GM18951 (cell line): ENCODE measurements at regions not wholly inside any gene's neighbourhood (a gene's known extent, or its start where the extent isn't known, plus 50 kb on each side); places are given as distances from the start of the nearest gene placed in this dataset.

ENCODE experiments used
- POLR2A ChIP-seq: IDR thresholded peaks from 4 replicates; pipeline ENCODE4 v1.6.1; 2011; ENCODE audit warnings: mild to moderate bottlenecking; ENCODE audit not compliant: insufficient read length, insufficient read depth; ENCODE audit errors: extremely low read depth
- in situ Hi-C: fragments of 300-500 bp; cut with MboI; formaldehyde crosslinking; loops from one replicate; pipeline ENCODE4 v1.12.0; 2022; ENCODE audit warnings: low sequenced_read_pairs, mixed read lengths, inconsistent platforms; ENCODE audit not compliant: unreplicated experiment

- no peak for TF ChIP-seq POLR2A
- in situ Hi-C loops = no loop called here
Measured at GRCh38 chr12:13288501-13288900, 92.0 kb downstream of the EMP1 start.

GRCh38 chr12:13283867-13284266, 87.3 kb downstream of the EMP1 start:
- TF ChIP-seq POLR2A = no peak
- in situ Hi-C loops = no loop called here

DNA sequence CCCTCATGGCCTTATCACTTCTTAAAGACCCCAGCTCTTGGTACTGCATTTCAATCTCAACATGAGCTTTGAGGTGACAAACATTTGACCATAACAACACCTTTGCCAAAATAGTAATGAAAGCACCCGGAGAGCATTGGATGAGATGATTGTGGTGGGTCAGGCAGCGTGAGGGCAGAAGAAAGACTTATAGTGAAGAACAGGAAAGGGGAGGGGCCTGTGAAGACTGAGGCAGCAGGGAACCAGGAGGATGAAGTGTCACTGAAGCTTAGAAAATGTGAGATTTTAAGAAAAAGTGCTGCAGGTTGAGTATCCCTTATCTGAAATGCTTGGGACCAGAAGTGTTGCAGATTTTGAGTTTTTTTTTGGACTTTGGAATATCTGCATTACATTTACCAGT, 86.3 kb downstream of the EMP1 start:
- in situ Hi-C loops = no loop called here
- TF ChIP-seq POLR2A = no peak

GRCh38 chr12:13278249-13278787, 81.8 kb downstream of the EMP1 start:
- in situ Hi-C loops = no loop called here
- TF ChIP-seq POLR2A = no peak

- TF ChIP-seq POLR2A = no peak
- in situ Hi-C loops = no loop called here
Measured at GRCh38 chr12:13277293-13277692, 80.8 kb downstream of the EMP1 start.

DNA sequence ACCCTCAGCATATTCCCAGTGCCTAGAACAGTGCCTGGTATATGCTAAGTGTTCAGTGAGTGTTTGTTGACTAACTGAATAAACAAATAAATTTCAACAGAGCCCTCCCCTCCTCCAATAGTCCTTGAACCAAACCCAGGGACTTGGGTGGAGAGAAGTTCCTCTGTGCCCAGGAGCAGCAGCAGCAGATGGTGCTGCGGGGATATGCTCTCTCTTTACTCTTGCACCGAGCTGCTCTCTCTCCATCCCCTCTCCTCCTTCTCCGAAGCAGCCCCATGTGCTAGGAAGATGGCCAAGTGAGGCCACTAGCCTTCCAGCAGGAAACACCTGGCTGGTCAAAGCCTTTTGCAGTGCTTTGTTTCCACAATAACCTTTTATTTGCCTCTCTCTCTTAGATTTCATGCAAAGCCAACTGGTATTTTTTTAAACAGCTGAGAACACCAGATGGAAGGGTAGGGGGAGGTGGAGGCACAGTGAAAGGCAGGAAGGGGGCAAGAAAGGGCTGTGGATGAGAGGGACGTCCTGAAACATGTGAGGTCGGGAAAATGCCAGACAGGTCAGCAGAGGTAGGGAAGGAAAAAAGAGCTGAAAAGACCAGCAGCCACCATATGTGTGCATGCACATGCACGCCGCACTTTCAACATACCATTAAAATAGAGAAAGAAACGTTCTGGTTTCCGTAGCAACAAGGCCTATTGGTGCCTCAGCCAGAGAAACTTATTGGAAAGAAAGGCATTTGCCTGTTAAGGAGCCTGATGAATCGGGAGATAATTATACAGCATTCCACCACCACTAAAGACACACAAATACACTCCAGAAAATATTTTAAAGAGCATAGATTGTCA, 78.9 kb downstream of the EMP1 start:
- TF ChIP-seq POLR2A = no peak
- in situ Hi-C loops = no loop called here

- TF ChIP-seq POLR2A = no peak
- in situ Hi-C loops = no loop called here
Measured at GRCh38 chr12:13273850-13274249, 77.3 kb downstream of the EMP1 start.

DNA sequence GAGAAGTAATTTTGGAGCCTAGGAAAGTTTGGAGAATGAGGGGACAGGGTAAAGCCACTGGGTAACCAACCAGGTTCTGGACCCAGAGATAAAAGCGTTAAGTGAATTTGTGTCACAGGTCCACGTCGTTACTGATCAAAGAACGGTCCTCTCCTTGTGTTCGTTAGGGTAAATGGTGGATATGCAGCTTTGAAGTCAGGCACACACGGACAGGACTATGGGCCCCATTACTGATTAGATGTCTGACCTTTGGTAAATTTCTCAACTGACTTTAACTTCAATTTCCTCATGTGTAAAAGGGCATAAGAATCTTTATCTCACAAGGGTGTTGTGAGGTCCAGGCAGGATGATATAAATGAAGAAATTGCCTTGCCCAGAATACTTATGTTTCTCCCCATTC, 76.6 kb downstream of the EMP1 start:
- no peak for TF ChIP-seq POLR2A
- in situ Hi-C loops = no loop called here

- in situ Hi-C loops = no loop called here
- TF ChIP-seq POLR2A = no peak
Measured at GRCh38 chr12:13270817-13271216, 74.3 kb downstream of the EMP1 start.
